ENCODE measurements at regions not wholly inside any gene's neighbourhood (a gene's known extent, or its start where the extent isn't known, plus 50 kb on each side); places are given as distances from the start of the nearest gene placed in this dataset.

- Histone ChIP-seq H3K4me3 (ENCODE audit: low read length) (no peak overlapping the region), H3K4me1 (ENCODE audit: control insufficient read depth, insufficient read depth, low read length) (no peaks in the 10 kb centered on the region), H3K4me2 (ENCODE audit: low read length) (no peak overlapping the region), H3K36me3 (ENCODE audit: insufficient read depth, low read length) (no peaks in the 10 kb centered on the region), H3K27me3 (ENCODE audit: control insufficient read depth, insufficient read depth, low read length) (peaks cover 14% of the 10 kb centered on the region), H3K9me3 (replicated peaks; ENCODE audit: low read length) (no peaks in the 10 kb centered on the region), H3K9ac (ENCODE audit: low read depth, low read length) (no peak overlapping the region)
Observed at GRCh38 chr6:150667977-150668716, 68.5 kb downstream of the PLEKHG1 start.

GRCh38 chr6:150668900-150669302 lies 69.2 kb downstream of the PLEKHG1 start:
- H3K4me3 ChIP-seq (ENCODE audit: low read length) = no peak overlapping the region
- H3K9ac ChIP-seq (ENCODE audit: low read depth, low read length) = no peak overlapping the region
- H3K4me1 ChIP-seq (ENCODE audit: control insufficient read depth, insufficient read depth, low read length) = no peaks in the 10 kb centered on the region
- no peaks in the 10 kb centered on the region for H3K9me3 ChIP-seq (replicated peaks; ENCODE audit: low read length)
- H3K27me3 ChIP-seq (ENCODE audit: control insufficient read depth, insufficient read depth, low read length) = peaks cover 17% of the 10 kb centered on the region
- no peaks in the 10 kb centered on the region for H3K36me3 ChIP-seq (ENCODE audit: insufficient read depth, low read length)
- H3K4me2 ChIP-seq (ENCODE audit: low read length) = no peak overlapping the region

- no peaks in the 10 kb centered on the region for H3K4me1 ChIP-seq (ENCODE audit: control insufficient read depth, insufficient read depth, low read length)
- H3K9ac ChIP-seq (ENCODE audit: low read depth, low read length) = no peak overlapping the region
- no peaks in the 10 kb centered on the region for H3K9me3 ChIP-seq (replicated peaks; ENCODE audit: low read length)
- no peak overlapping the region for H3K4me3 ChIP-seq (ENCODE audit: low read length)
- peaks cover 17% of the 10 kb centered on the region for H3K27me3 ChIP-seq (ENCODE audit: control insufficient read depth, insufficient read depth, low read length)
- no peak overlapping the region for H3K4me2 ChIP-seq (ENCODE audit: low read length)
- no peaks in the 10 kb centered on the region for H3K36me3 ChIP-seq (ENCODE audit: insufficient read depth, low read length)
Observed at GRCh38 chr6:150670311-150670710, 70.6 kb downstream of the PLEKHG1 start.

GRCh38 chr6:150672800-150673199 lies 73.1 kb downstream of the PLEKHG1 start:
- no peaks in the 10 kb centered on the region for H3K4me1 ChIP-seq (ENCODE audit: control insufficient read depth, insufficient read depth, low read length)
- peaks cover 14% of the 10 kb centered on the region for H3K27me3 ChIP-seq (ENCODE audit: control insufficient read depth, insufficient read depth, low read length)

GRCh38 chr6:150673720-150674346 lies 74.1 kb downstream of the PLEKHG1 start:
- Histone ChIP-seq H3K4me3 (ENCODE audit: low read length) (no peak overlapping the region), H3K4me2 (ENCODE audit: low read length) (no peak overlapping the region), H3K9me3 (replicated peaks; ENCODE audit: low read length) (no peaks in the 10 kb centered on the region), H3K27me3 (ENCODE audit: control insufficient read depth, insufficient read depth, low read length) (peaks cover 11% of the 10 kb centered on the region), H3K4me1 (ENCODE audit: control insufficient read depth, insufficient read depth, low read length) (no peaks in the 10 kb centered on the region), H3K36me3 (ENCODE audit: insufficient read depth, low read length) (no peaks in the 10 kb centered on the region), H3K9ac (ENCODE audit: low read depth, low read length) (no peak overlapping the region)

More at GRCh38 chr6:150672800-150673199, 73.1 kb downstream of the PLEKHG1 start:
- Histone ChIP-seq H3K4me2 (ENCODE audit: low read length) (no peak overlapping the region), H3K36me3 (ENCODE audit: insufficient read depth, low read length) (no peaks in the 10 kb centered on the region), H3K4me3 (ENCODE audit: low read length) (no peak overlapping the region), H3K9me3 (replicated peaks; ENCODE audit: low read length) (no peaks in the 10 kb centered on the region), H3K9ac (ENCODE audit: low read depth, low read length) (no peak overlapping the region)

GRCh38 chr6:150676344-150676743 lies 76.7 kb downstream of the PLEKHG1 start:
- Histone ChIP-seq H3K36me3 (ENCODE audit: insufficient read depth, low read length) (no peaks in the 10 kb centered on the region), H3K9ac (ENCODE audit: low read depth, low read length) (no peak overlapping the region)

GRCh38 chr6:150676772-150677171 lies 77.1 kb downstream of the PLEKHG1 start:
- no peaks in the 10 kb centered on the region for H3K36me3 ChIP-seq (ENCODE audit: insufficient read depth, low read length)
- peaks cover 14% of the 10 kb centered on the region for H3K27me3 ChIP-seq (ENCODE audit: control insufficient read depth, insufficient read depth, low read length)
- H3K4me2 ChIP-seq (ENCODE audit: low read length) = no peak overlapping the region
- no peaks in the 10 kb centered on the region for H3K4me1 ChIP-seq (ENCODE audit: control insufficient read depth, insufficient read depth, low read length)
- no peaks in the 10 kb centered on the region for H3K9me3 ChIP-seq (replicated peaks; ENCODE audit: low read length)
- no peak overlapping the region for H3K9ac ChIP-seq (ENCODE audit: low read depth, low read length)
- no peak overlapping the region for H3K4me3 ChIP-seq (ENCODE audit: low read length)

More at GRCh38 chr6:150676344-150676743, 76.7 kb downstream of the PLEKHG1 start:
- H3K4me1 ChIP-seq (ENCODE audit: control insufficient read depth, insufficient read depth, low read length) = no peaks in the 10 kb centered on the region
- H3K4me2 ChIP-seq (ENCODE audit: low read length) = no peak overlapping the region
- H3K4me3 ChIP-seq (ENCODE audit: low read length) = no peak overlapping the region
- peaks cover 18% of the 10 kb centered on the region for H3K27me3 ChIP-seq (ENCODE audit: control insufficient read depth, insufficient read depth, low read length)
- H3K9me3 ChIP-seq (replicated peaks; ENCODE audit: low read length) = no peaks in the 10 kb centered on the region

- H3K4me3 ChIP-seq (ENCODE audit: low read length) = no peak overlapping the region
- no peak overlapping the region for H3K4me2 ChIP-seq (ENCODE audit: low read length)
- no peaks in the 10 kb centered on the region for H3K9me3 ChIP-seq (replicated peaks; ENCODE audit: low read length)
- H3K36me3 ChIP-seq (ENCODE audit: insufficient read depth, low read length) = no peaks in the 10 kb centered on the region
- peaks cover 7% of the 10 kb centered on the region for H3K27me3 ChIP-seq (ENCODE audit: control insufficient read depth, insufficient read depth, low read length)
- H3K9ac ChIP-seq (ENCODE audit: low read depth, low read length) = no peak overlapping the region
- no peaks in the 10 kb centered on the region for H3K4me1 ChIP-seq (ENCODE audit: control insufficient read depth, insufficient read depth, low read length)
Observed at GRCh38 chr6:150680510-150680909, 80.8 kb downstream of the PLEKHG1 start.

GRCh38 chr6:150681578-150682395 lies 82.1 kb downstream of the PLEKHG1 start:
- Histone ChIP-seq H3K4me2 (ENCODE audit: low read length) (no peak overlapping the region), H3K9ac (ENCODE audit: low read depth, low read length) (no peak overlapping the region), H3K4me1 (ENCODE audit: control insufficient read depth, insufficient read depth, low read length) (no peaks in the 10 kb centered on the region), H3K9me3 (replicated peaks; ENCODE audit: low read length) (no peaks in the 10 kb centered on the region), H3K4me3 (ENCODE audit: low read length) (no peak overlapping the region), H3K27me3 (ENCODE audit: control insufficient read depth, insufficient read depth, low read length) (peaks cover 7% of the 10 kb centered on the region), H3K36me3 (ENCODE audit: insufficient read depth, low read length) (no peaks in the 10 kb centered on the region)

- Histone ChIP-seq H3K4me1 (ENCODE audit: control insufficient read depth, insufficient read depth, low read length) (no peaks in the 10 kb centered on the region), H3K9me3 (replicated peaks; ENCODE audit: low read length) (no peaks in the 10 kb centered on the region), H3K4me3 (ENCODE audit: low read length) (no peak overlapping the region), H3K9ac (ENCODE audit: low read depth, low read length) (no peak overlapping the region), H3K36me3 (ENCODE audit: insufficient read depth, low read length) (no peaks in the 10 kb centered on the region), H3K27me3 (ENCODE audit: control insufficient read depth, insufficient read depth, low read length) (peaks cover 7% of the 10 kb centered on the region), H3K4me2 (ENCODE audit: low read length) (no peak overlapping the region)
Observed at GRCh38 chr6:150683320-150683719, 83.6 kb downstream of the PLEKHG1 start.

- H3K9ac ChIP-seq (ENCODE audit: low read depth, low read length) = no peak overlapping the region
- peaks cover 7% of the 10 kb centered on the region for H3K27me3 ChIP-seq (ENCODE audit: control insufficient read depth, insufficient read depth, low read length)
- no peaks in the 10 kb centered on the region for H3K9me3 ChIP-seq (replicated peaks; ENCODE audit: low read length)
- no peaks in the 10 kb centered on the region for H3K36me3 ChIP-seq (ENCODE audit: insufficient read depth, low read length)
- H3K4me1 ChIP-seq (ENCODE audit: control insufficient read depth, insufficient read depth, low read length) = no peaks in the 10 kb centered on the region
- no peak overlapping the region for H3K4me2 ChIP-seq (ENCODE audit: low read length)
- H3K4me3 ChIP-seq (ENCODE audit: low read length) = no peak overlapping the region
Observed at GRCh38 chr6:150684161-150684560, 84.5 kb downstream of the PLEKHG1 start.

Data from skeletal muscle satellite cell (primary cell).